Erythroblast (primary cell): ENCODE measurements at regions not wholly inside any gene's neighbourhood (a gene's known extent, or its start where the extent isn't known, plus 50 kb on each side); places are given as distances from the start of the nearest gene placed in this dataset.

Source experiments
- GATA1 ChIP-seq: IDR thresholded peaks from 2 replicates; pipeline ENCODE4 v1.6.1; 2011; ENCODE audit warnings: low read depth, mild to moderate bottlenecking, control low read depth, low read length, moderate library complexity
- POLR2A ChIP-seq: IDR thresholded peaks from 2 replicates; pipeline ENCODE4 v1.6.1; 2011; ENCODE audit warnings: mild to moderate bottlenecking, low read length

DNA sequence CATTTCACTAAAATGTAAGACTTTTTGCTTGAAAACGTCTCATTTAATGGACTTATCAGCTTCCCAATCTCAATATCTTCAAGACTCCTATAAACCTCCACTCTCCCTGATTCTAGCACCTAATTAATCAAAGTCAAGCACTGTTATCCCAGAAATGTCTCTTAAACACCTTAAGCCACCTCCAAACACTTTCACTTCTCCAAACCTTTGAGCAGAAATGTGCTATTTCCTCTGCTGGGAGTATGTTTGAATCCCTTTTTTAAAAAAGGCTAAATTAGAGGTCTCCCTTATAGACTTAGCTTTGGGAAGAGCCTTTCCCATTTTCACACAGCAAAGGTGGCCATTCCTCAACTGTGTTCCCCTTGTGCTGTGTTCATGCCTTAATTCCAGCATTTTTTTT, 146.2 kb upstream of the SYN3 start:
- TF ChIP-seq POLR2A (no peak), GATA1 (no peak)
